ENCODE measurements at regions not wholly inside any gene's neighbourhood (a gene's known extent, or its start where the extent isn't known, plus 50 kb on each side); places are given as distances from the start of the nearest gene placed in this dataset.
"Not testable (repeated sequence)": the region's sequence is repeated elsewhere in the genome, so short reads cannot be mapped to it uniquely, and the experiment has no call there.

DNA sequence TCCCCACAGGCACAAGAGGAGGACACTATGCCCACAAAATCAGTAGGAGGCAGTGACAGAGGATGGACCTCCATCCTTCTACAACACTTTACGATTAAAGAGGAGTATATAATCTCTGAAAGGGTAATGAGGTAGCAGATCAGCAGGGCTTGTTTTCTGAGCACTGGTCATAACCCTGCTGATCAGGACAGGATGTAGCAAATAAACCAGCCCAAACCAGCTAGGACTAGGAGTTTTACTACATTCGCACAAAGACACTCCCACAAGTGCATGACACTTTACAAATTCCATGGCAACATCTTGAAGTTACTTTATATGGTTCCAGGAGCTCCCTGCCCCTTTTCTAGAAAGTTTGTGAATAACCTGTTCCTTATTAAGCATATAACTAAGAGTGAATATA lies 73.3 kb upstream of the CHD6 start:
- H3K9ac ChIP-seq (ENCODE audit: low read length): no peak overlapping the region
- peaks cover 10% of the 10 kb centered on the region for H3K4me1 ChIP-seq (ENCODE audit: insufficient read depth, low read length)
- no peak overlapping the region for H2AFZ ChIP-seq (ENCODE audit: low read depth, low read length)
- H3K27ac ChIP-seq (ENCODE audit: low read depth, low read length): no peak overlapping the region
- H3K4me2 ChIP-seq (ENCODE audit: low read length): no peak overlapping the region
- H3K27ac Mint-ChIP-seq (ENCODE audit: unreplicated experiment): no peak overlapping the region
- no peaks in the 10 kb centered on the region for H3K79me2 ChIP-seq (ENCODE audit: insufficient read depth, low read length)
- no peak overlapping the region for H3K4me3 ChIP-seq (ENCODE audit: insufficient read depth, low read depth, low read length)
- H4K20me1 ChIP-seq (ENCODE audit: insufficient read depth, low read length): no peaks in the 10 kb centered on the region
- no peaks in the 10 kb centered on the region for H3K9me3 Mint-ChIP-seq (ENCODE audit: unreplicated experiment)
- H3K4me1 Mint-ChIP-seq (ENCODE audit: low read depth, unreplicated experiment): no peaks in the 10 kb centered on the region
- TF ChIP-seq, protein P1, sequence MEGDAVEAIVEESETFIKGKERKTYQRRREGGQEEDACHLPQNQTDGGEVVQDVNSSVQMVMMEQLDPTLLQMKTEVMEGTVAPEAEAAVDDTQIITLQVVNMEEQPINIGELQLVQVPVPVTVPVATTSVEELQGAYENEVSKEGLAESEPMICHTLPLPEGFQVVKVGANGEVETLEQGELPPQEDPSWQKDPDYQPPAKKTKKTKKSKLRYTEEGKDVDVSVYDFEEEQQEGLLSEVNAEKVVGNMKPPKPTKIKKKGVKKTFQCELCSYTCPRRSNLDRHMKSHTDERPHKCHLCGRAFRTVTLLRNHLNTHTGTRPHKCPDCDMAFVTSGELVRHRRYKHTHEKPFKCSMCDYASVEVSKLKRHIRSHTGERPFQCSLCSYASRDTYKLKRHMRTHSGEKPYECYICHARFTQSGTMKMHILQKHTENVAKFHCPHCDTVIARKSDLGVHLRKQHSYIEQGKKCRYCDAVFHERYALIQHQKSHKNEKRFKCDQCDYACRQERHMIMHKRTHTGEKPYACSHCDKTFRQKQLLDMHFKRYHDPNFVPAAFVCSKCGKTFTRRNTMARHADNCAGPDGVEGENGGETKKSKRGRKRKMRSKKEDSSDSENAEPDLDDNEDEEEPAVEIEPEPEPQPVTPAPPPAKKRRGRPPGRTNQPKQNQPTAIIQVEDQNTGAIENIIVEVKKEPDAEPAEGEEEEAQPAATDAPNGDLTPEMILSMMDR (IDR thresholded peaks at IDR 0.05; ENCODE audit: insufficient read depth, low read depth, low read length): no peak
- no peak for TF ChIP-seq EZH2 (IDR thresholded peaks at IDR 0.05; ENCODE audit: insufficient read depth, low read length)
- H3K36me3 ChIP-seq (ENCODE audit: insufficient read depth, low read length): no peaks in the 10 kb centered on the region
- H3K4me3 Mint-ChIP-seq (ENCODE audit: unreplicated experiment): no peak overlapping the region
- peaks cover 5% of the 10 kb centered on the region for H3K27me3 ChIP-seq (ENCODE audit: insufficient read depth, low read length)
- H3K27me3 Mint-ChIP-seq (ENCODE audit: low read depth, unreplicated experiment): peaks cover 2% of the 10 kb centered on the region
- DNase-seq (ENCODE audit: low read depth): no peak
- no peaks in the 10 kb centered on the region for H3K9me3 ChIP-seq (ENCODE audit: insufficient read depth, low read depth, low read length)
- no peak for FAIRE-seq
- no peaks in the 10 kb centered on the region for H3K36me3 Mint-ChIP-seq (ENCODE audit: low read depth, unreplicated experiment)

- H2AFZ ChIP-seq (ENCODE audit: low read depth, low read length): no peak overlapping the region
- peaks cover 6% of the 10 kb centered on the region for H3K27me3 Mint-ChIP-seq (ENCODE audit: low read depth, unreplicated experiment)
Observed at GRCh38 chr20:41690702-41691101, 72.5 kb upstream of the CHD6 start.

GRCh38 chr20:41686961-41687360 lies 68.8 kb upstream of the CHD6 start:
- Histone ChIP-seq H3K4me1 (ENCODE audit: insufficient read depth, low read length) (no peaks in the 10 kb centered on the region), H3K27me3 (ENCODE audit: insufficient read depth, low read length) (peaks cover 3% of the 10 kb centered on the region), H3K4me3 (ENCODE audit: insufficient read depth, low read depth, low read length) (no peak overlapping the region), H2AFZ (ENCODE audit: low read depth, low read length) (no peak overlapping the region), H3K9ac (ENCODE audit: low read length) (no peak overlapping the region), H3K79me2 (ENCODE audit: insufficient read depth, low read length) (no peaks in the 10 kb centered on the region), H3K27ac (ENCODE audit: low read depth, low read length) (no peak overlapping the region), H3K36me3 (ENCODE audit: insufficient read depth, low read length) (no peaks in the 10 kb centered on the region), H3K4me2 (ENCODE audit: low read length) (no peak overlapping the region), H4K20me1 (ENCODE audit: insufficient read depth, low read length) (no peaks in the 10 kb centered on the region), H3K9me3 (ENCODE audit: insufficient read depth, low read depth, low read length) (no peaks in the 10 kb centered on the region)
- no peak for DNase-seq (ENCODE audit: low read depth)
- Mint-ChIP-seq H3K27ac (ENCODE audit: unreplicated experiment) (no peak overlapping the region), H3K36me3 (ENCODE audit: low read depth, unreplicated experiment) (no peaks in the 10 kb centered on the region), H3K4me1 (ENCODE audit: low read depth, unreplicated experiment) (no peaks in the 10 kb centered on the region), H3K9me3 (ENCODE audit: unreplicated experiment) (no peaks in the 10 kb centered on the region), H3K27me3 (ENCODE audit: low read depth, unreplicated experiment) (peaks cover 4% of the 10 kb centered on the region), H3K4me3 (ENCODE audit: unreplicated experiment) (no peak overlapping the region)
- TF ChIP-seq EZH2 (IDR thresholded peaks at IDR 0.05; ENCODE audit: insufficient read depth, low read length): no peak
- TF ChIP-seq, protein P1 (IDR thresholded peaks at IDR 0.05; ENCODE audit: insufficient read depth, low read depth, low read length): no peak
- FAIRE-seq: no peak

More at GRCh38 chr20:41690702-41691101, 72.5 kb upstream of the CHD6 start:
- FAIRE-seq (no peak), DNase-seq (ENCODE audit: low read depth) (no peak)
- Histone ChIP-seq H3K4me1 (ENCODE audit: insufficient read depth, low read length) (peaks cover 10% of the 10 kb centered on the region), H3K9me3 (ENCODE audit: insufficient read depth, low read depth, low read length) (no peaks in the 10 kb centered on the region), H3K36me3 (ENCODE audit: insufficient read depth, low read length) (no peaks in the 10 kb centered on the region), H3K4me2 (ENCODE audit: low read length) (no peak overlapping the region), H3K79me2 (ENCODE audit: insufficient read depth, low read length) (no peaks in the 10 kb centered on the region), H3K27ac (ENCODE audit: low read depth, low read length) (no peak overlapping the region), H3K9ac (ENCODE audit: low read length) (no peak overlapping the region), H4K20me1 (ENCODE audit: insufficient read depth, low read length) (no peaks in the 10 kb centered on the region), H3K27me3 (ENCODE audit: insufficient read depth, low read length) (peaks cover 3% of the 10 kb centered on the region), H3K4me3 (ENCODE audit: insufficient read depth, low read depth, low read length) (no peak overlapping the region)
- H3K36me3 Mint-ChIP-seq (ENCODE audit: low read depth, unreplicated experiment): no peaks in the 10 kb centered on the region
- no peak for TF ChIP-seq EZH2 (IDR thresholded peaks at IDR 0.05; ENCODE audit: insufficient read depth, low read length)
- TF ChIP-seq, protein P1 (IDR thresholded peaks at IDR 0.05; ENCODE audit: insufficient read depth, low read depth, low read length): no peak
- H3K4me3 Mint-ChIP-seq (ENCODE audit: unreplicated experiment): no peak overlapping the region
- no peaks in the 10 kb centered on the region for H3K9me3 Mint-ChIP-seq (ENCODE audit: unreplicated experiment)
- H3K27ac Mint-ChIP-seq (ENCODE audit: unreplicated experiment): no peak overlapping the region
- H3K4me1 Mint-ChIP-seq (ENCODE audit: low read depth, unreplicated experiment): no peaks in the 10 kb centered on the region

- not testable (repeated sequence) for H3K79me2 ChIP-seq (ENCODE audit: insufficient read depth, low read length); H2AFZ ChIP-seq (ENCODE audit: low read depth, low read length); H3K36me3 Mint-ChIP-seq (ENCODE audit: low read depth, unreplicated experiment); H3K4me1 Mint-ChIP-seq (ENCODE audit: low read depth, unreplicated experiment); DNase-seq (ENCODE audit: low read depth); H4K20me1 ChIP-seq (ENCODE audit: insufficient read depth, low read length); H3K9ac ChIP-seq (ENCODE audit: low read length); H3K9me3 Mint-ChIP-seq (ENCODE audit: unreplicated experiment); H3K4me3 ChIP-seq (ENCODE audit: insufficient read depth, low read depth, low read length); H3K27ac ChIP-seq (ENCODE audit: low read depth, low read length); H3K27ac Mint-ChIP-seq (ENCODE audit: unreplicated experiment); H3K9me3 ChIP-seq (ENCODE audit: insufficient read depth, low read depth, low read length); H3K27me3 ChIP-seq (ENCODE audit: insufficient read depth, low read length); H3K4me3 Mint-ChIP-seq (ENCODE audit: unreplicated experiment); H3K4me2 ChIP-seq (ENCODE audit: low read length); H3K4me1 ChIP-seq (ENCODE audit: insufficient read depth, low read length); H3K36me3 ChIP-seq (ENCODE audit: insufficient read depth, low read length); H3K27me3 Mint-ChIP-seq (ENCODE audit: low read depth, unreplicated experiment); FAIRE-seq
Observed at GRCh38 chr20:41685145-41685544, 67.0 kb upstream of the CHD6 start.
